ENCODE measurements at regions not wholly inside any gene's neighbourhood (a gene's known extent, or its start where the extent isn't known, plus 50 kb on each side); places are given as distances from the start of the nearest gene placed in this dataset.

- intact Hi-C loops (cut with micrococcal nuclease), result no loop called here
Observed at GRCh38 chr12:87930033-87930432, 99.2 kb downstream of the C12orf50 start.

GRCh38 chr12:87929346-87929745 lies 99.9 kb downstream of the C12orf50 start:
- intact Hi-C loops (cut with micrococcal nuclease), result no loop called here

GRCh38 chr12:87928031-87928430 lies 101.2 kb downstream of the C12orf50 start:
- intact Hi-C loops (cut with micrococcal nuclease), result no loop called here

- intact Hi-C loops (cut with micrococcal nuclease), result no loop called here
Observed at GRCh38 chr12:87925021-87925420, 104.2 kb downstream of the C12orf50 start.

- intact Hi-C loops (cut with micrococcal nuclease), result no loop called here
Observed at GRCh38 chr12:87924149-87924548, 105.1 kb downstream of the C12orf50 start.

GRCh38 chr12:87923361-87923760 lies 105.8 kb downstream of the C12orf50 start:
- intact Hi-C loops (cut with micrococcal nuclease), result no loop called here

- intact Hi-C loops (cut with micrococcal nuclease), result no loop called here
Observed at GRCh38 chr12:87922736-87923135, 106.5 kb downstream of the C12orf50 start.

- intact Hi-C loops (cut with micrococcal nuclease), result no loop called here
Observed at GRCh38 chr12:87921621-87922020, 107.6 kb downstream of the C12orf50 start.

- intact Hi-C loops (cut with micrococcal nuclease), result no loop called here
Observed at GRCh38 chr12:87920139-87920538, 109.1 kb downstream of the C12orf50 start.

- intact Hi-C loops (cut with micrococcal nuclease), result no loop called here
Observed at GRCh38 chr12:87901457-87901856, 127.7 kb downstream of the C12orf50 start.

GRCh38 chr12:87897662-87898061 lies 131.5 kb downstream of the C12orf50 start:
- intact Hi-C loops (cut with micrococcal nuclease), result no loop called here

- intact Hi-C loops (cut with micrococcal nuclease), result no loop called here
Observed at GRCh38 chr12:87883806-87884205, 145.4 kb downstream of the C12orf50 start.

GRCh38 chr12:87879141-87879540 lies 150.1 kb downstream of the C12orf50 start:
- intact Hi-C loops (cut with micrococcal nuclease), result no loop called here

- intact Hi-C loops (cut with micrococcal nuclease), result no loop called here
Observed at GRCh38 chr12:87870493-87871460, 158.4 kb downstream of the C12orf50 start.

GRCh38 chr12:87870061-87870460 lies 159.1 kb downstream of the C12orf50 start:
- intact Hi-C loops (cut with micrococcal nuclease), result no loop called here

GRCh38 chr12:87866578-87867292 lies 162.5 kb downstream of the C12orf50 start:
- intact Hi-C loops (cut with micrococcal nuclease), result loop anchor here (1.0 to 5.0 kb wide), 2 partner anchors 131 to 186 kb away; no protein-coding TSS in a partner anchor

GRCh38 chr12:87861791-87862190 lies 167.4 kb downstream of the C12orf50 start:
- intact Hi-C loops (cut with micrococcal nuclease), result no loop called here

- intact Hi-C loops (cut with micrococcal nuclease), result no loop called here
Observed at GRCh38 chr12:87853448-87854003, 175.7 kb downstream of the C12orf50 start.

- intact Hi-C loops (cut with micrococcal nuclease), result loop anchor here (1.0 kb wide), 1 partner anchor 203 kb away; no protein-coding TSS in a partner anchor
Observed at GRCh38 chr12:87849074-87849473, 180.1 kb downstream of the C12orf50 start.

GRCh38 chr12:87848248-87848868 lies 180.8 kb downstream of the C12orf50 start:
- intact Hi-C loops (cut with micrococcal nuclease), result no loop called here

GRCh38 chr12:87847147-87847546 lies 182.1 kb downstream of the C12orf50 start:
- intact Hi-C loops (cut with micrococcal nuclease), result no loop called here
